ENCODE measurements at regions not wholly inside any gene's neighbourhood (a gene's known extent, or its start where the extent isn't known, plus 50 kb on each side); places are given as distances from the start of the nearest gene placed in this dataset.

DNA sequence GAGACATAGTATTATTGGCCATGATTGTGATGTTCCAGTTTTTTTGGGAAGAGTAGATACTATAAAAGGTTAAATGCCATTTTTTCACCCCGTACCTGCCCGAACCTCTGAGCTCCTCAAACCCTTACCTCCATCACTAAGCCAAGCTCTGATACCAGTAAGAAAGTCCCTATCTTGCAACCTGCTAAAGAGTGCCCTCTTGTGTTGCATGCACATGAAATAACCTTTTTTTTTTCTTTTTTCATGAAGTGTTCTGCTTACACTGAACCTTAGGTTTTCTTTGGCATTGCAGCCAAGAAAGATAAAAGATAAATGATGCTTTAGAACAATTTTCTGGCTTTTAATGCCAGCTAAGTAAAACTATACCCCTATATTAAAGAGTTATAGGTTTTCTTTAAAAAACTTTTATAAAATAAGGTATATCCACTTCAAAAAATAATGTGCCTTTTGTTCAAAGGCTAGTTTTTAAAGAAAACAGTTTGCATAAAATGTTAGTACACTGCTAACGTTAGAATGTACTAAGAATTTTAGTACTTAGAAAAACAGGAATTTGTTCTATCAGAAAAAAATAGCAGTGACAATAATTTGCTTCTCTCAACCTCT is 295.3 kb upstream of the PMFBP1 start:
- no peak for TF ChIP-seq POLR2A (IDR thresholded peaks at IDR 0.05; ENCODE audit: borderline replicate concordance, extremely low read depth, insufficient read depth, insufficient read length)
- peak; percentile 58 to 74 (median 72) for TF ChIP-seq CTCF (IDR thresholded peaks at IDR 0.05 in 2 of 3, conservative IDR thresholded peaks at IDR 0.05 in 1 of 3; ENCODE audit: borderline replicate concordance in 1 of 3, insufficient read depth in 1 of 3, low read depth in 2 of 3, low read length in 2 of 3)
- TF ChIP-seq ZFX (IDR thresholded peaks at IDR 0.05), result no peak
- TF ChIP-seq EZH2 (IDR thresholded peaks at IDR 0.05), result no peak
- TF ChIP-seq CEBPB (IDR thresholded peaks at IDR 0.05; ENCODE audit: low read depth), result no peak

Measured in HCT116 (cell line).